HL-60/S4 treated with phorbol 12-myristate 13-acetate at 8.2 ng/mL for 4 days and 3 days (cell line): ENCODE measurements at regions not wholly inside any gene's neighbourhood (a gene's known extent, or its start where the extent isn't known, plus 50 kb on each side); places are given as distances from the start of the nearest gene placed in this dataset.
"Not testable (repeated sequence)": the region's sequence is repeated elsewhere in the genome, so short reads cannot be mapped to it uniquely, and the experiment has no call there.

Experiments
- in situ Hi-C: fragments of 300-500 bp; cut with MboI; formaldehyde crosslinking; loops from 2 replicates; pipeline ENCODE4 v1.15.0; 2022; ENCODE audit warnings: low sequenced_read_pairs

DNA sequence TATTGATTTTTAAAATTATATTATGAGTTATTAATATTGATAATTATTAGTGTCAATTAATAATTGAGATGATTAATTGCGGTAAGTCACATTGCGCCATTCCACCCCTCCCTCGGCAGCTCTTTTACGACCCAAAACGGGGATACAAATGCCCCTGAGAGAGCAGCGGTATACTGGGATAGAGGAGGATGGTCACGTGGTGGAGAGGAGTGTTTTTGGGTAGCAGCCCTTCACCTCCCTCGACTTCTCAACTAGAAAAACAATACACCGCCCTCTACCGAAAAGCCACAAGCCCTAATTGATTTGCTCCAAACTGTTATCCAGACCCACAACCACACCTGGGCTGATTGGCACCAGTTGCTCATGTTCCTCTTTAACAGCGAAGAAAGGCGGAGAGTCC, 71.0 kb downstream of the DAPL1 start:
- in situ Hi-C loops, result not testable (repeated sequence)

DNA sequence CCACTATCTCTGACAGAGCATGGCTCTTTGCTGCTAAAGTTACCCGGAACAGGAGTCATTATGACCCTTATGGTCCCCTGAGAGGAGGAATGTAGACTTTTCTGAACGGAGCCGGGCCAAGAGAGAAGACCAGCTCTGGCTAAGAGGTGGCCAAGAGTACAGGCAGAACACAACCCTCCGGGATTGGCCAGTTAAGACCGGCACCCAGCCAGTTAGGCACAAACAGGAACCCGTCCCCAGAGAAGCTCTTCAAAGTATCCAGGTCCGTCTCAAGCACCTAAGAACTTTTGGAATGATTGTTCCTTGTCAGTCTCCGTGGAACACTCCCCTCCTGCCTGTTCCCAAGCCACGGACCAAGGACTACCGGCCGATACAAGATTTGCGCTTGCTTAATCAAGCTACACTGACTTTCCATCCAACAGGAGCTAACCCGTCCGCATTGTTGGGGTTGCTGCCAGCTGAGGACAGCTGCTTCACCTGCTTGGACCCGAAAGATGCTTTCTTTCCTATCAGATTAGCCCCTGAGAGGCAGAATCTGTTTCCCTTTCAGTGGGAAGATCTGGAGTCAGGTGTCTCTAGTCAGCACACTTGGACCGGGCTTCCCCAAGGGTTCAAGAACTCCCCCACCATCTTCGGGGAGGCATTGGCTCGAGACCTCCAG, 72.5 kb downstream of the DAPL1 start:
- in situ Hi-C loops, result not testable (repeated sequence)

DNA sequence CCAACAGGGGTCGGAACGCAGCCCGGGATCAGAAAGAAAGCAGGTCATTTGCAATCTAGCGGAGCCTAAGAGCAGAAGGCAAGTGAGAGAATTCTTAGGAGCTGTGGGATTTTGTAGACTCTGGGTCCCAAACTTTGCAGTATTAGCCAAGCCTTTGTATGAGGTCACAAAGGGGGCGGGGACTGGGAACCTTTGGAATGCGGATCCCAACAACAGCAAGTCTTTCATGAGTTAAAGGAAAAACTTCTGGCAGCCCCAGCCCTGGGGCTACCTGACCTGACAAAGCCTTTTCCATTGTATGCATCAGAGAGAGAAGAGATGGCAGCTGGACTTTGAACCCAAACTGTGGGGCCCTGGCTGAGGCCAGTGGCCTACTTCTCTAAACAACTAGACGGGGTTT, 73.3 kb downstream of the DAPL1 start:
- in situ Hi-C loops, result not testable (repeated sequence)

DNA sequence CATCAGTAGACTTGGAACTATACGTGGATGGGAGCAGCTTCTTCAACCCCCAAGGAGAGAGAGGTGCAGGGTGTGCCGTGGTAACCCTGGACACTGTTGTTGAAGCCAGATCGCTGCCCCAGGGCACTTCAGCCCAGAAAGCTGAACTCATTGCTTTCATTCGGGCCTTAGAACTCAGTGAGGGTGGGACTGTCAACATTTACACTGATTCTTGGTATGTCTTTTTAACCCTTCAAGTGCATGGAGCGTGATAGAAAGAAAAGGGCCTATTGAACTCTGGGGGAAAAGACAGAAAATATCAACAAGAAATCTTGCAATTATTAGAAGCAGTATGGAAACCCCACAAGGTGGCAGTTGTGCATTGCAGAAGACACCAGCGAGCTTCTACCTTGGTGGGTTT, 74.0 kb downstream of the DAPL1 start:
- in situ Hi-C loops, result not testable (repeated sequence)

DNA sequence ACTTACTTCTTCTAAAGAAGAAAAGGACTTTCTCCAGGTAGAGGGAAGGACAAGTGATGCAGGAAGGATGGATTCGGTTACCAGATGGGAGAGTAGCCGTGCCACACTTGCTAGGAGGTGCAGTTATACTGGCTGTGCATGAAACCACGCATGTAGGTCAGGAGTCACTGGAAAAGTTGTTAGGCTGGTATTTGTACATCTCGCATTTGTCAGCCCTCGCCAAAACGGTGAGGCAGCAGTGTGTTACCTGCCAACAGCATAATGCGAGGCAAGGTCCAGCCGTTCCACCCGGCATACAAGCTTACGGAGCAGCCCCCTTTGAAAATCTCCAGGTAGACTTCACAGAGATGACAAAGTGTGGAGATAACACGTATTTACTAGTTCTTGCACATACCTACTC, 74.5 kb downstream of the DAPL1 start:
- in situ Hi-C loops, result not testable (repeated sequence)

DNA sequence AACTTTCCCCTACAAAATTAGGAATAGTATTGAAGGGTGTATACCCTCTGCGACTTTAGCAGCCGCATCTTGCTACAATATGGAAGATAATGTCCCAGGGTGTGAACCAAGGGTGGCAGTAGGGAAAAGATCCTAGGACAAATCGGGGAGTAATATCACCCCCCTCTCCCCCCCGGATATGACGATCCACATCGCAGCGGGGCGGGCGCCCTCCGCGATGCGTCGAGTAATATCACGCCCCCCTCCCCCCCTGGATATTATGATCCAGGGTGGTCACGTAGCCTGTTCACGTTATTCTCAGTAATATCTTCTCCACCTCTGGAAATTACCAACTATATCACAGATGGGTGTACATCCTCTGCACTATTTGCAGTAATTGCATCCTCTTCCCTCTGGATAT, 82.9 kb downstream of the DAPL1 start:
- in situ Hi-C loops, result no loop called here

DNA sequence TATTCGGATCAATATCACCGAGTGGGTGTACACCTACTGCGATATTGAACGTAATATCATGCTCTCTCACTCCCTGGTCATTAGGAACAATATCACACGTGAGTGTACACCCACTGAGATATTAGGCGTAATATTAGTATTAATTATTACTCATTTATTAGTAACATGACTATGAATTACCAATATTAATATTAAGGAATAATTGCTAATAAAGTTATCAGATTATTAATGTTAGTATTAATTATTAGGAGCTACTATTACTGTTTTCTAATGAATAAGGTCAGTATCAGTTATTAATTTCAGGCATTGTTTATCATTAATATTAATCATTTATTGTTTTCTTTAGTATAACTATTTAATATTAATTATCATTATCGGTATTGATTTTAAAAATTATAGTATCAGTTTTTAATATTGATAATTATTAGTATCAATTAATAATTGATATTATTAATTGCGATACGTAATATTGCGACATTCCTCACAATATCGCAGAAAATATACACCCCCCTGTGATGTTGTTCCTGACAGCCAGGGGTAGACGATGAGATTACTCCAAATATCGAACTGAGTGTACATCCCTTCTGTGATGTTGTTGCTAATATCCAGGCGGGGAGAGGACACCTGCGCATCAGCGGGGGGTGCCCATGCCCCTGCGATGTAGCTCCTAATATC, 84.2 kb downstream of the DAPL1 start:
- in situ Hi-C loops, result no loop called here

DNA sequence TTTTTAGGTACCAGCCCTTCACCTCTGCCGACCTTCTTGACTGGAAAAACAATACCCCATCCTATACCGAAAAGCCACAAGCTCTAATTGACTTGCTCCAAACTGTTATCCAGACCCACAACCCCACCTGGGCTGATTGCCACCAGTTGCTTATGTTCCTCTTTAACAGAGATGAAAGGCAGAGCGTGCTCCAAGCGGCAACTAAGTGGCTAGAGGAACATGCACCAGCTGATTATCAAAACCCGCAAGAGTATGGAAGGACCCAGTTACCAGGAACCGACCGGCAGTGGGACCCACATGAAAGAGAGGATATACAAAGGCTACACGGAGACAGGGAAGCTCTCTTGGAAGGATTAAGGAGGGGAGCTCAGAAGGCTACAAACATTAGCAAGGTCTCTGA, 86.1 kb upstream of the TANC1 start:
- in situ Hi-C loops, result no loop called here

DNA sequence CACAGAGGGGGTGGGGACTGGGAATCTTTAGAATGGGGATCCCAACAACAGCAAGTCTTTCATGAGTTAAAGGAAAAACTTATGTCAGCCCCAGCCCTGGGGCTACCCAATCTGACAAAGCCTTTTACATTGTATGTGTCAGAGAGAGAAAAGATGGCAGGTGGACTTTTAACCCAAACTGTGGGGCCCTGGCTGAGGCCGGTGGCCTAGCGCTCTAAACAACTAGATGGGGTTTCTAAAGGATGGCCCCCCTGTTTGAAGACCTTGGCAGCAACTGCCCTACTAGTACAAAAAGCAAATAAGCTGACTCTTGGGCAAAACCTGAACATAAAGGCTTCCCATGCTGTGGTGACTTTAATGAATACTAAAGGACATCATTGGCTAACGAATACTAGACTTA, 83.9 kb upstream of the TANC1 start:
- in situ Hi-C loops, result not testable (repeated sequence)

DNA sequence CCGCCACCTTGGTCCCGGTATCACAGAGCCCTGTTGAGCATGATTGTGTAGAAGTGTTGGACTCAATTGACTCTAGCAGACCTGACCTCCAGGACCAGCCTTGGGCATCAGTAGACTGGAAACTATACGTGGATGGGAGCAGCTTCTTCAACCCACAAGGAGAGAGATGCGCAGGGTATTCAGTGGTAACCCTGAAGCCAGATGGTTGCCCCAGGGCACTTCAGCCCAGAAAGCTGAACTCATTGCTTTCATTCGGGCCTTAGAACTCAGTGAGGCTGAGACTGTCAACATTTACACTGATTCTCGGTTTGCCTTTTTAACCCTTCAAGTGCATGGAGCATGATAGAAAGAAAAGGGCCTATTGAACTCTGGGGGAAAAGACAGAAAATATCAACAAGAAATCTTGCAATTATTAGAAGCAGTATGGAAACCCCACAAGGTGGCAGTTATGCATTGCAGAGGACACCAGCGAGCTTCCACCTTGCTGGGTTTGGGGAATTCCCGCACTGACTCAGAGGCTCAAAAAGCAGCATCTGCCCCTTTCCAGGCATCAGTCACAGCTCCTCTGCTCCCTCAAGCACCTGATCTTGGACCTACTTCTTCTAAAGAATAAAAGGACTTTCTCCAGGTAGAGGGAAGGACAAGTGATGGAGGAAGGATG, 83.3 kb upstream of the TANC1 start:
- in situ Hi-C loops, result not testable (repeated sequence)

DNA sequence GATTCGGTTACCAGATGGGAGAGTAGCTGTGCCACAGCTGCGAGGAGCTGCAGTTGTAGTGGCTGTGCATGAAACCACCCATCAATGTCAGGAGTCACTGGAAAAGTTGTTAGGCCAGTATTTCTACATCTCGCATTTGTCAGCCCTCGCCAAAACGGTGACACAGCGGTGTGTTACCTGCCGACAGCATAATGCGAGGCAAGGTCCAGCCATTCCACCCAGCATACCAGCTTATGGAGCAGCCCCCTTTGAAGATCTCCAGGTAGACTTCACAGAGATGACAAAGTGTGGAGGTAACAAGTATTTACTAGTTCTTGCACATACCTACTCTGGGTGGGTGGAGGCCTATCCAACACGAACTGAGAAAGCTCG, 82.8 kb upstream of the TANC1 start:
- in situ Hi-C loops, result not testable (repeated sequence)

DNA sequence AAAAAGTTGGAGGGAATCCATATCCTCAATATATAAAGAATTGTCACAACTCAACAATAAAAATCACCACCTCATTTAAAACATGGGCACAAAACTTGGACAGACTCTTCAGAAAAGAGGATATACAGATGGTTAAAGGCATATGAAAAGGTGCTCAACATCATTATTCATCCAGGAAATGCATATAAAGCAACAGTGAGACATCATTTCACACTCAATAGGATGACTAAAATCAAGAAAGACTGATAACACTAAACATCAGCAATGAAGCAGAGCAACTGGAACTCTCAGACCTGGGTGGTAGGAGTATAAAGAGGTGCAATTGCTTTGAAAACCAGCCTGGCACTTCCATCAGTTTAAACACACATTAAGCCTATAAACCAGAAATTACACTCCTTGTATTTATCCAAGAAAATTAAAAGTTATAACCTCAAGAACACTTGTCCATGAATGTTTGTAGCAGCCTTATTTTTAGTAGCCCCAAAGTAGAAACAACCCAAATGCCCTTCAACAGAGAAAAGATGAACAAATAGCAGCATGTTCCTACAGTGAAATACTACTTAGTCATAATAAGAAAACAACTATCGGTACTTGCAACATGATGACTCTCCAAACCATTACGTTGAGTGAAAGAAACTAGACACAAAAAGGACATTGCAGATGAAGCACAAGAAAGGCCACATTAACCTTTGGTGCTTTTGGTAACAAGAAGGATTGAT, 79.1 kb upstream of the TANC1 start:
- in situ Hi-C loops, result no loop called here

DNA sequence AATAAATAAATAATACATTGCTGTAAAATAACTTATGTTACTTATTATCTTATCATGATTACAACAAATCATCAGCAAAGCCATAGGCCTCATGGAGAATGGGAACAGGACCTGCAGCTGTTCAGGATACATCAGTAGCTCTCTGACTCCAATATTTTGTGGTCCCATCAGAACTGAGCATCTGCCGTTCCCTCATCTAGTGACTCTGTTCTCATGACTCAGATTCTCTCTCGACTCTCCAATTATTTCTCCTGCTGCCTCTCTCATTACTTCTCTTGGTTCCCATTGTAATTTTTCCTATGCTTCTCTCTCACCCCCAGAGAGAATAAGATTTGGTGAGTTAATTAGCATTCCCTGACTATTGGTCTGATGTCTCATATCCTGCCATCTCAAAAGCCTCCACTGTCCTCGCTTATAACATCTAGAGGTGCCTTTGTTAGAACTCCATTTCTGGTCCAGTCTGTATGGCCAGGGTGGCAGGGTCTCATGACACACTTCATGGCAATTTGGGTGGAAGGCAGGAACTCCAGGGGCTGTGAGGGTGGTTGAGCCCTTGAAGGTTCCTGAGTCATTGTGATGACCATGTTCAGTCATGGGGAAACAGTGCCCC, 78.0 kb upstream of the TANC1 start:
- in situ Hi-C loops, result no loop called here

DNA sequence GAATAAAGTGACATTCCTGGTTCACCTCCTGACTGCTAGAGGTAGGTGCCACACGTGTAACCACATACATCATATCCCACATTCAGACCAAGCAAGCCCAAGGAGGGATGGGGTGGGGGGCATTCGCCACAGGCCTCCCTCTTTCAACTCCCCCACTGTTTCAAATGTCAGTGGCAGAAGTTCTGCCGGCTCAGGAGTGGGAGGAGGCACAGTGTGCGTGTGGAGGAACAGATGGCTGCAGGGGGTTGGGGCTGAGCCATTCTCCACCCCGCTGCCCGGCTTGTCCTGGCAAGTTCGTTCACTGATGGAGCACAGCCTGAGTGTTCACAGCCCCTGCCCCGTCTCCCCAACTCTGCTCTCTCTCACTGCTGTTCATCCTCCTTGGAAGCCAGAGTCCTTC, 75.4 kb upstream of the TANC1 start:
- in situ Hi-C loops, result no loop called here

DNA sequence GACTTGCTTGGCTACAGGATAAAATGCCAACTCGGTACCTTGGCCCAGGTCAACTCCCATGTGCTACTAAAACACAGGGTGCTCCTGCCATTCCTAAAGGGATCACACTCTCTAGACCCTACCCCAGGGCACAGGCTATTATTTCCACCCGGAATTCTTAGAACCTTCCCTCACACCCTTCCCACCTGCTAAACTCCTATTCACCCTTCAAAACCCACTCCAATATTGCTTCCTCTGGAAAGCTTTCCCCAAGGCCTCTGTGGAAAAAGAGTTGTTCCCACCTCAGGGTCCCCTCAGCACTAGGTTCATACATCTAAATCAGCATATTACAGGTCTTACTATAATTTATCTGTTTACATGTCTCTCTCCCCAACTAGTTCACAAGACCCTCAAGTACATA, 75.0 kb upstream of the TANC1 start:
- in situ Hi-C loops, result no loop called here

DNA sequence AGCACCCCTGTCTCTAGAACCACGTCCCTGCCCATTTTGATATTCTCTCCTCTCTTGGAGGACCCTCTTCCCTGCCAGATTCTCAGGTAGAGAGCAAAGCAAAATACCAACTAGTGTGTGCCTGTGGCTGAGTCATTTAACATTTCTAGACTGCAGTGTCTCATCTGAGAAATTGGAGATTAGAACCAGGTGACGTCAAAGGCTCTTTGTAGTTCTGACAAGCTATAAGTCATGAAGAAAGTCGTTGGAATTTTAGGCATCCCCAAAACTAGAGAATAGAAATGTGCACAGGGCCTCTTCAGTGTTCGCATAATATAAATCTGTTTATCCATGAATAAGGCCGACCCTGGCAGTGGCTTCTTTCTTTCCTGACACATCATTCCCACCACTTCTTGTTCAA, 74.4 kb upstream of the TANC1 start:
- in situ Hi-C loops, result no loop called here

DNA sequence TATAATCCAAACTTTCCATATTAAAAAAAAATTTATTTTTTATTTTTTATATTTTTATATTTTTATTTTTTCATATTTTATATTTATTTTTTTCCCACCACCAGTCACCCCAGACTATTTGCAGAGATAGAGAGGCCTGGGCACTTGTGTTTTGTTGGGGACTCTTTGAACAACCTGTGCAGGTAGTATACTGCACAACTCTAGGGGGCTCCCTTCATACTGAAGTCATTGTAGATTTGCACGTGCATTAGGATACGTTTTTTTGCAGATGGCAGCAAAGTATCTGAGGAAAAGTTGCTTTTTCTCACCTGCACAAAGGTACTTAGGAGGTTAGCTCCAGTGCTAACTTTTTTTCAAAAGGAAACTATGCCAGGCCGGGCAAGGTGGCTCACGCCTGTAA, 73.9 kb upstream of the TANC1 start:
- in situ Hi-C loops, result no loop called here

DNA sequence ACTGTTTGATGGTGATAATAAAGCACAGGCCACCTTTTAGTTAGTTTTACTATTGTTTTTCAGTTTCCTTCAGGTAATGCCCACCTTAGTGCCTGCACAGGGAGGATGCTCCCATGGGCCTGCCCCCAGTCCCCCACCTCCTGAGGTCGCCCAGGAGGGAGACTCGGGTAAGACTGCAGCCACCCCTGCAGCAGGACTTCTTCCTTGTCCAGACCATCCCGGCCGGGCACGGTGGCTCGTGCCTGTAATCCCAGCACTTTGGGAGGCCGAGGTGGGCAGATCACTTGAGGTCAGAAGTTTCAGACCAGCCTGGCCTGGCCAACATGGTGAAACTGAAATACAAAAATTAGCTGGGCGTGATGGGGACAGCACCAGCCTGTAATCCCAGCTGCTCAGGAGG, 68.1 kb upstream of the TANC1 start:
- in situ Hi-C loops, result loop anchor here (10.0 kb wide), 1 partner anchor 224 kb away; no protein-coding TSS in a partner anchor

DNA sequence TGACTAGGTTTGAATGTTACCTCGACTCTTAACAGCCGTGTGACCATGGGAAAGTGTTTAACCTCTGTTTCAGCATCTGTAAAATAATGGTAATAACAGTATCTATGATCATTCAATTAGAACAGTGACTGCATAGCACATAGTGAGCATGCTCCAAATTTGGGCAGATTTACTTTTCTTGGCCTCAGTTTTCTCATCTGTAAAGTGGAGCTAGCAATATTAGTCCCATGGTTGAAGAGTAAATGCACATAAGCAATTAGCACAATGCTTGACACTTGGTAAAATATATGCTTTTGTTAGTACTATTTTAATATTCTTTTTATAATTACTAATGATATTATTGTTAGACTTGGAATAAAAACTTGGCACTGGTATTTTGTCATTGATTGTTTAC, 66.4 kb upstream of the TANC1 start:
- in situ Hi-C loops, result loop anchor here (10.0 kb wide), 1 partner anchor 223 kb away; no protein-coding TSS in a partner anchor

DNA sequence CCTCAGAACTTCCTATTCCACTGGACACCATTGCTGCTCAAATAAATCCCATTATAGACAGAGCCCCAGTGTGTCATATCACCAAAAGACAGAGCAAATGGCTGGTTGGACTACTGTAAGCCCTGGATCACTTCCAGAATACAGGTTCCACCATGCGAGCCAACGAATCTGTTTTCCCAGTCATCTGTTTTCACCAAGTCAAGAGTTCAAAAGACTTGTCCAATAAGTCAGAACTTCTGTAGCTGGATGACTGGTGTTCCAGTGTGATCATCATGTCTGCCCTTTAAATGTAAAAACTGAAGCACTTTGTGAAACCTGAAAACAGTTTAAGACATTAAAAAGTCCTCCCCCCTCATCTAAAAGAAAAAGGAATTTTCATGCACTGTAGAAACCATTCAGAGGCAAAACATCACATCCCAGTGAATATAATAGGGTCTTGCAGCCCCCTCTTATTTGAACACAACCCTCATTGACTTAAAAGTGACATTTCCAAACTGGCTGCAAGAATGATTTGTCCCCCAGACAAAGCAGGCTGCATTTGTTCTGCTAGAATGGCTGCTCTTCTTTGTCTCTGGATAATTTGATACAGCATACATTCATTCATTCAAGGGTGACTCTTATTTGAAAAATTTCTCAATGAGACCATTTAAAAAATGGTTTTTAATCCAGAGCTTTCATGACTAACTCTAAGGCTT, 64.6 kb upstream of the TANC1 start:
- in situ Hi-C loops, result loop anchor here (10.0 kb wide), 1 partner anchor 221 kb away; no protein-coding TSS in a partner anchor
